ENCODE measurements at regions not wholly inside any gene's neighbourhood (a gene's known extent, or its start where the extent isn't known, plus 50 kb on each side); places are given as distances from the start of the nearest gene placed in this dataset.

GRCh38 chr16:63372815-63373214 is 1336.6 kb upstream of the CDH8 start:
- TF ChIP-seq POLR2AphosphoS5 (IDR thresholded peaks at IDR 0.05; ENCODE audit: borderline replicate concordance, low read depth, low read length): no peak
- no peak for TF ChIP-seq EZH2 (IDR thresholded peaks at IDR 0.05)
- TF ChIP-seq FOXP2 (optimal IDR thresholded peaks at IDR 0.05; ENCODE audit: control extremely low read depth, extremely low read length, insufficient read depth): no peak

Measured in SK-N-MC (cell line).